GM12878 (cell line): ENCODE measurements at regions not wholly inside any gene's neighbourhood (a gene's known extent, or its start where the extent isn't known, plus 50 kb on each side); places are given as distances from the start of the nearest gene placed in this dataset.

ENCODE experiments used
- ATAC-seq: fragments of 200-7000 bp; cut with Tn5 transposase; 3 replicates; pipeline ENCODE4 v1.9.1; 2020; ENCODE audit warnings: mild to moderate bottlenecking, moderate library complexity
- BruUV-seq: library from RNA; stranded (reverse); fragments of 400-500 nt; replicated peaks from 2 replicates; lab custom pipeline; 2021; lab: Mats Ljungman, UMichigan
- CTCF ChIA-PET: fragments of 300-600 bp; sonication (Branson Sonifier 250); formaldehyde crosslinking; extraction: SDS; loops from one replicate; lab custom pipeline; 2021; ENCODE audit warnings: inconsistent platforms; lab: Yijun Ruan, JAX
- POLR2A ChIA-PET: fragments of 350-600 bp; formaldehyde crosslinking; extraction: SDS; loops from one replicate; lab custom pipeline; 2021; ENCODE audit warnings: inconsistent platforms; lab: Charles Lee
- RAD21 ChIA-PET: fragments of 300-600 bp; sonication (Branson Sonifier 250); formaldehyde crosslinking; loops from one replicate; lab custom pipeline; 2023; ENCODE audit warnings: antibody characterized with exemption; ENCODE audit not compliant: unreplicated experiment; lab: Charles Lee
- SMC1A ChIA-PET: fragments of 300-600 bp; sonication (Branson Sonifier 250); formaldehyde crosslinking; loops from one replicate; lab custom pipeline; 2023; ENCODE audit not compliant: unreplicated experiment, uncharacterized antibody; lab: Charles Lee
- DNase-seq: peaks from one replicate; pipeline ENCODE4 v3.0.0-alpha.2; 2011; ENCODE audit warnings: low read depth, low spot score
- FAIRE-seq: peaks from 3 replicates; lab custom pipeline; 2011; peaks lifted over from hg19 to GRCh38; lab: Jason Lieb, UNC
- H2AFZ ChIP-seq: 2 replicates; pipeline ENCODE4 v1.6.0; 2011; ENCODE audit warnings: low read depth, low read length, control low read depth; ENCODE audit not compliant: control insufficient read depth
- H3K27ac ChIP-seq: 2 replicates; pipeline ENCODE4 v1.5.1; 2011; ENCODE audit warnings: control low read depth; ENCODE audit not compliant: control insufficient read depth, insufficient read depth
- H3K27me3 ChIP-seq, 2 experiments: replicated peaks in 1 of 2; 2 replicates each; pipeline versions ENCODE4 v1.6.0 to v1.6.1; 2011; ENCODE audit warnings: low read length in 1 of 2; ENCODE audit not compliant: control insufficient read depth in 2 of 2, insufficient read depth in 2 of 2
- H3K36me3 ChIP-seq, 2 experiments: 2 replicates each; pipeline ENCODE4 v1.5.1; 2011; ENCODE audit warnings: low read length in 1 of 2; ENCODE audit not compliant: control insufficient read depth in 2 of 2, insufficient read depth in 2 of 2
- H3K4me1 ChIP-seq: 2 replicates; pipeline ENCODE4 v1.6.1; 2011; ENCODE audit warnings: mild to moderate bottlenecking, low read length, moderate library complexity, mixed read lengths; ENCODE audit not compliant: control insufficient read depth, insufficient read depth
- H3K4me2 ChIP-seq: 2 replicates; pipeline ENCODE4 v1.6.0; 2011; ENCODE audit warnings: control low read depth; ENCODE audit not compliant: control insufficient read depth, insufficient read depth
- H3K4me3 ChIP-seq: fragments of 200-600 bp; sonication (generic); 2 replicates; pipeline ENCODE4 v1.5.1; 2016
- H3K79me2 ChIP-seq: 2 replicates; pipeline ENCODE4 v1.6.0; 2011; ENCODE audit warnings: low read length; ENCODE audit not compliant: control insufficient read depth, insufficient read depth
- H3K9ac ChIP-seq: 2 replicates; pipeline ENCODE4 v1.8.0; 2011; ENCODE audit warnings: low read length, control low read depth, mixed read lengths; ENCODE audit not compliant: control insufficient read depth, insufficient read depth
- H3K9me3 ChIP-seq: replicated peaks from 3 replicates; pipeline ENCODE4 v1.5.1; 2011; ENCODE audit warnings: mild to moderate bottlenecking, low read length; ENCODE audit not compliant: control insufficient read depth, insufficient read depth
- H4K20me1 ChIP-seq: 2 replicates; pipeline ENCODE4 v1.6.0; 2011; ENCODE audit not compliant: control insufficient read depth, insufficient read depth
- IRF3 ChIP-seq: fragments of 450-650 bp; IDR thresholded peaks from 2 replicates; pipeline ENCODE4 v1.6.1; 2014; ENCODE audit warnings: mild to moderate bottlenecking
- MYB ChIP-seq: fragments of 150-350 bp; IDR thresholded peaks from 2 replicates; pipeline ENCODE4 v1.6.1; 2014; ENCODE audit warnings: mild to moderate bottlenecking, low read depth, low read length, borderline replicate concordance
- NBN ChIP-seq: fragments of 450-650 bp; IDR thresholded peaks from 2 replicates; pipeline ENCODE4 v1.6.1; 2016
- POU2F2 ChIP-seq: IDR thresholded peaks from 3 replicates; pipeline ENCODE4 v1.6.1; 2011; ENCODE audit warnings: low read depth, mild to moderate bottlenecking, low read length, borderline replicate concordance
- SKIL ChIP-seq: fragments of 450-650 bp; IDR thresholded peaks from 2 replicates; pipeline ENCODE4 v1.6.1; 2017; ENCODE audit warnings: mild to moderate bottlenecking, low read depth, inconsistent platforms; ENCODE audit not compliant: poor library complexity, severe bottlenecking
- SPI1 ChIP-seq: IDR thresholded peaks from 2 replicates; pipeline ENCODE4 v1.6.1; 2011; ENCODE audit warnings: low read depth, mild to moderate bottlenecking, low read length, moderate library complexity, borderline replicate concordance; ENCODE audit not compliant: insufficient read depth
- STAT1 ChIP-seq: fragments of 450-650 bp; conservative IDR thresholded peaks from 2 replicates; pipeline ENCODE4 v1.6.1; 2014; ENCODE audit warnings: antibody characterized with exemption, mild to moderate bottlenecking
- STAT3 ChIP-seq: IDR thresholded peaks from 2 replicates; pipeline ENCODE4 v1.6.1; 2011; ENCODE audit warnings: low read depth, low read length, improper control_type of control experiment
- TARDBP ChIP-seq: IDR thresholded peaks from 2 replicates; pipeline ENCODE4 v1.6.1; 2016; ENCODE audit warnings: borderline replicate concordance
- ZBTB11 ChIP-seq: fragments of 450-650 bp; formaldehyde crosslinking; IDR thresholded peaks from 2 replicates; pipeline ENCODE4 v1.5.0; 2022; ENCODE audit warnings: mild to moderate bottlenecking, missing genetic modification characterization
- WGBS: methylation state at CpG from one replicate; pipeline ENCODE4 v1.1.6; 2016; ENCODE audit warnings: low lambda C conversion rate; ENCODE audit not compliant: insufficient replicate concordance, insufficient coverage; ENCODE audit errors: missing lambda C conversion rate; 5-methylcytosine and 5-hydroxymethylcytosine counted together
- in situ Hi-C: fragments of 300-500 bp; cut with MboI; formaldehyde crosslinking; loops from 9 replicates; pipeline ENCODE4 v1.14.3; 2018; ENCODE audit warnings: mixed read lengths
- intact Hi-C: fragments of 100-400 bp; cut with micrococcal nuclease; formaldehyde crosslinking; loops from one replicate; pipeline ENCODE4 v1.14.2; 2022; ENCODE audit not compliant: unreplicated experiment
- TF ChIP-seq, protein P1 (sequence below): IDR thresholded peaks from 2 replicates; pipeline ENCODE4 v1.6.1; 2012; ENCODE audit warnings: low read length, inconsistent platforms

- TF ChIP-seq ZBTB11 = no peak
- no peak for TF ChIP-seq NBN
- no peak for TF ChIP-seq IRF3
- TF ChIP-seq POU2F2 = no peak
- TF ChIP-seq MYB = no peak
These were observed 278.3 kb upstream of the IRX3 start (continued) for GRCh38 chr16:54564841-54565240.

DNA sequence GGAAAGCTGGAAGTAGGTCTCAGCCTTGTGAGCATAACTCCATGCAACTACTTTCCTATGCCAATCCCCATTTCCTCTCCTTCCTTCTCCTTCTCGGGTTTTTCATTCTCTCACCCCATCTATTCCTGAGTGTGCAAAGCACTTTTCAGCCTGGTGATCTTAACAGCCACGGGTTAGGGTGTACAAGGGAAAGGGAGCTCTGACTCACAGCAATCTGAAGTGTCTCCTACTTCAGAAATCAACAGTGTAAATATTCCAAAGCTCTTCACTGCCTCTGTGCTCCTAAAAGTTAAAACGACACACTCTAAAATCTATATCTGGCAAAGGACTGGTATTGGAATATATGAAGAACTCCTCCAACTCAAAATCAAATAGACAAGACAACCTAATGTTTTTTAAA, 268.0 kb upstream of the IRX3 start:
- in situ Hi-C loops (no loop called here), intact Hi-C loops (no loop called here)
- no peaks in the 10 kb centered on the region for H3K9me3 ChIP-seq
- no peak overlapping the region for H2AFZ ChIP-seq
- ChIA-PET CTCF (no interaction called here), RAD21 (no interaction called here), POLR2A (no interaction called here), SMC1A (no interaction called here)
- H3K79me2 ChIP-seq = no peaks in the 10 kb centered on the region
- H4K20me1 ChIP-seq = no peaks in the 10 kb centered on the region
- no TSS peak for BruUV-seq
- ATAC-seq (no peak), FAIRE-seq (no peak), DNase-seq (no peak)
- no peak overlapping the region for H3K4me2 ChIP-seq
- no peak overlapping the region for H3K27ac ChIP-seq
- H3K4me3 ChIP-seq = no peak overlapping the region
- H3K9ac ChIP-seq = no peak overlapping the region
- H3K36me3 ChIP-seq = no peaks in the 10 kb centered on the region
- H3K27me3 ChIP-seq = no peaks in the 10 kb centered on the region
- WGBS = 14% methylated on average over 3 of the region's 3 CpGs
- H3K4me1 ChIP-seq = no peaks in the 10 kb centered on the region
- TF ChIP-seq STAT1 (no peak), TARDBP (no peak), STAT3 (no peak), SPI1 (no peak), SKIL (no peak)
- TF ChIP-seq, protein P1, sequence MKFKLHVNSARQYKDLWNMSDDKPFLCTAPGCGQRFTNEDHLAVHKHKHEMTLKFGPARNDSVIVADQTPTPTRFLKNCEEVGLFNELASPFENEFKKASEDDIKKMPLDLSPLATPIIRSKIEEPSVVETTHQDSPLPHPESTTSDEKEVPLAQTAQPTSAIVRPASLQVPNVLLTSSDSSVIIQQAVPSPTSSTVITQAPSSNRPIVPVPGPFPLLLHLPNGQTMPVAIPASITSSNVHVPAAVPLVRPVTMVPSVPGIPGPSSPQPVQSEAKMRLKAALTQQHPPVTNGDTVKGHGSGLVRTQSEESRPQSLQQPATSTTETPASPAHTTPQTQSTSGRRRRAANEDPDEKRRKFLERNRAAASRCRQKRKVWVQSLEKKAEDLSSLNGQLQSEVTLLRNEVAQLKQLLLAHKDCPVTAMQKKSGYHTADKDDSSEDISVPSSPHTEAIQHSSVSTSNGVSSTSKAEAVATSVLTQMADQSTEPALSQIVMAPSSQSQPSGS = no peak
